Astrocyte (in vitro differentiated cells and primary cell): ENCODE measurements at regions not wholly inside any gene's neighbourhood (a gene's known extent, or its start where the extent isn't known, plus 50 kb on each side); places are given as distances from the start of the nearest gene placed in this dataset.

Experiments
- DNase-seq: peaks from one replicate; pipeline ENCODE4 v3.0.0-alpha.2; 2010; ENCODE audit warnings: low read depth
- FAIRE-seq: peaks from 2 replicates; lab custom pipeline; 2011; peaks lifted over from hg19 to GRCh38; lab: Jason Lieb, UNC
- H2AFZ ChIP-seq: 2 replicates; pipeline ENCODE4 v1.6.0; 2012; ENCODE audit warnings: low read depth, low read length, inconsistent platforms
- H3K27ac ChIP-seq: 2 replicates; pipeline ENCODE4 v1.5.1; 2011; ENCODE audit warnings: low read depth, low read length, inconsistent platforms
- H3K27me3 ChIP-seq: 2 replicates; pipeline ENCODE4 v1.6.0; 2011; ENCODE audit warnings: low read length, inconsistent platforms; ENCODE audit not compliant: insufficient read depth
- H3K36me3 ChIP-seq: 2 replicates; pipeline ENCODE4 v1.5.1; 2011; ENCODE audit warnings: low read length, inconsistent platforms; ENCODE audit not compliant: insufficient read depth
- H3K4me1 ChIP-seq: 2 replicates; pipeline ENCODE4 v1.5.1; 2011; ENCODE audit warnings: low read length, inconsistent platforms; ENCODE audit not compliant: insufficient read depth
- H3K4me2 ChIP-seq: 2 replicates; pipeline ENCODE4 v1.6.0; 2012; ENCODE audit warnings: low read length, inconsistent platforms
- H3K4me3 ChIP-seq: 2 replicates; pipeline ENCODE4 v1.5.1; 2011; ENCODE audit warnings: low read depth, mild to moderate bottlenecking, low read length, inconsistent platforms; ENCODE audit not compliant: insufficient read depth
- H3K79me2 ChIP-seq: 2 replicates; pipeline ENCODE4 v1.6.0; 2012; ENCODE audit warnings: mild to moderate bottlenecking, low read length, inconsistent platforms; ENCODE audit not compliant: insufficient read depth
- H3K9ac ChIP-seq: 2 replicates; pipeline ENCODE4 v1.6.0; 2012; ENCODE audit warnings: mild to moderate bottlenecking, low read length, inconsistent platforms
- H3K9me3 ChIP-seq: 2 replicates; pipeline ENCODE4 v1.5.1; 2012; ENCODE audit warnings: low read depth, mild to moderate bottlenecking, low read length, inconsistent platforms; ENCODE audit not compliant: insufficient read depth
- H4K20me1 ChIP-seq: 2 replicates; pipeline ENCODE4 v1.6.0; 2012; ENCODE audit warnings: low read length, inconsistent platforms; ENCODE audit not compliant: insufficient read depth
- H3K27ac Mint-ChIP-seq: one replicate; pipeline ENCODE4 v1.8.0; 2021; ENCODE audit warnings: mild to moderate bottlenecking, mixed read lengths; ENCODE audit not compliant: unreplicated experiment
- H3K27me3 Mint-ChIP-seq: one replicate; pipeline ENCODE4 v1.8.0; 2021; ENCODE audit warnings: low read depth, mixed read lengths; ENCODE audit not compliant: unreplicated experiment
- H3K36me3 Mint-ChIP-seq: one replicate; pipeline ENCODE4 v1.8.0; 2021; ENCODE audit warnings: low read depth, mixed read lengths; ENCODE audit not compliant: unreplicated experiment
- H3K4me1 Mint-ChIP-seq: one replicate; pipeline ENCODE4 v1.8.0; 2021; ENCODE audit warnings: low read depth, mixed read lengths; ENCODE audit not compliant: unreplicated experiment
- H3K4me3 Mint-ChIP-seq: one replicate; pipeline ENCODE4 v1.8.0; 2021; ENCODE audit warnings: mild to moderate bottlenecking, moderate library complexity, mixed read lengths; ENCODE audit not compliant: unreplicated experiment
- H3K9me3 Mint-ChIP-seq: one replicate; pipeline ENCODE4 v1.8.0; 2021; ENCODE audit warnings: mild to moderate bottlenecking, mixed read lengths; ENCODE audit not compliant: unreplicated experiment
- EZH2 ChIP-seq: IDR thresholded peaks from 2 replicates; pipeline ENCODE4 v1.6.1; 2012; ENCODE audit warnings: mild to moderate bottlenecking, low read length, inconsistent platforms; ENCODE audit not compliant: insufficient read depth
- TF ChIP-seq, protein P1 (sequence below): IDR thresholded peaks from 2 replicates; pipeline ENCODE4 v1.5.1; 2011; ENCODE audit warnings: low read depth, mild to moderate bottlenecking, inconsistent platforms, low read length, moderate library complexity; ENCODE audit not compliant: insufficient read depth

DNA sequence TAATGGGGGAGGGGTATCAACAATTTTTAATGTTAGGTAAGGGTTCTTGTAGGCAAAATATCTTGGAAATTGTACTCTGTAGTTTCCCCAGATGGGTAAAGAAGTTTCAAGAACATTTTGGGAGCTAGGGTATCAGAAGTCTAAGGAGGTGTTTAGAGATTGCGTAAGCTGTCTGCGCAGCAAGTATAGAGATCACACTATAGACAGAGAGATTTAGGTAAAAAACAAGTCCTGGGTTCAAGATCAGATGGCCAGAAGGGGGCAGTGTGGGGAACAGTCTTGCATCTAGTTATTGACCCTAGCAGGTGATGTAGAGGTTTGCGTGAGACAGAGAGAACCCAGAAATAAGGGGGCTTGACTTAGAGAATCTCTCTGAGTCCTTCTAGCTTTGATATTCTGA lies 80.8 kb downstream of the S1PR1 start:
- Mint-ChIP-seq H3K4me1 (peaks cover 6% of the 10 kb centered on the region), H3K9me3 (no peaks in the 10 kb centered on the region), H3K36me3 (no peaks in the 10 kb centered on the region), H3K27ac (no peak overlapping the region), H3K27me3 (peaks cover 6% of the 10 kb centered on the region), H3K4me3 (no peak overlapping the region)
- H3K27me3 ChIP-seq: peaks cover 9% of the 10 kb centered on the region
- peaks cover 5% of the 10 kb centered on the region for H3K4me1 ChIP-seq
- no peak overlapping the region for H3K9ac ChIP-seq
- FAIRE-seq (no peak), DNase-seq (no peak)
- no peaks in the 10 kb centered on the region for H4K20me1 ChIP-seq
- TF ChIP-seq EZH2: no peak
- H3K36me3 ChIP-seq: no peaks in the 10 kb centered on the region
- H3K4me2 ChIP-seq: no peak overlapping the region
- H3K9me3 ChIP-seq: no peaks in the 10 kb centered on the region
- H3K4me3 ChIP-seq: no peak overlapping the region
- no peak overlapping the region for H3K27ac ChIP-seq
- H3K79me2 ChIP-seq: no peaks in the 10 kb centered on the region
- H2AFZ ChIP-seq: no peak overlapping the region

DNA sequence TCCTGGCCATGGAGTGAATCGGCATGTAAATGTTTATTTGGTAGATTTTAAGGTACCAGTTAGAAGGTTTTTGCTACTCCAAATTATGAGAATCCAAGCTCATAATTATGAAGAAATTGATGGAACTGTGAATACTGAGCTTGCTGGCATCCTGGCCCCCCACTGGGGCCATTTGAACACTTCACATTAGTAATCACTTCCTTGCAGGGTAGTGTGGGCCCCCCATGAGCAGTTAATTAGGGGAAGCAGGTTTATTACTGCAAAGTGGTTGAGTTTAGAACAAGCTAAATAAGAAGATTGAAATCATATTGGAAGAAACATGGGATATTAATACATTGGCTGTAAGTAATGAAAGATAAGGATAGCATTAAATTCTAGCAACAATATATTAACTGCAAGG lies 86.7 kb downstream of the S1PR1 start:
- Histone ChIP-seq H2AFZ (no peak overlapping the region), H3K9me3 (no peaks in the 10 kb centered on the region), H3K79me2 (no peaks in the 10 kb centered on the region), H3K4me1 (no peaks in the 10 kb centered on the region), H3K36me3 (no peaks in the 10 kb centered on the region), H3K4me2 (no peak overlapping the region), H3K9ac (no peak overlapping the region), H3K4me3 (no peak overlapping the region), H3K27me3 (peaks cover 6% of the 10 kb centered on the region), H4K20me1 (no peaks in the 10 kb centered on the region), H3K27ac (no peak overlapping the region)
- Mint-ChIP-seq H3K27me3 (peaks cover 3% of the 10 kb centered on the region), H3K4me1 (no peaks in the 10 kb centered on the region), H3K9me3 (peaks cover 1% of the 10 kb centered on the region), H3K36me3 (no peaks in the 10 kb centered on the region), H3K4me3 (no peak overlapping the region), H3K27ac (no peak overlapping the region)
- DNase-seq: no peak
- TF ChIP-seq, protein P1, sequence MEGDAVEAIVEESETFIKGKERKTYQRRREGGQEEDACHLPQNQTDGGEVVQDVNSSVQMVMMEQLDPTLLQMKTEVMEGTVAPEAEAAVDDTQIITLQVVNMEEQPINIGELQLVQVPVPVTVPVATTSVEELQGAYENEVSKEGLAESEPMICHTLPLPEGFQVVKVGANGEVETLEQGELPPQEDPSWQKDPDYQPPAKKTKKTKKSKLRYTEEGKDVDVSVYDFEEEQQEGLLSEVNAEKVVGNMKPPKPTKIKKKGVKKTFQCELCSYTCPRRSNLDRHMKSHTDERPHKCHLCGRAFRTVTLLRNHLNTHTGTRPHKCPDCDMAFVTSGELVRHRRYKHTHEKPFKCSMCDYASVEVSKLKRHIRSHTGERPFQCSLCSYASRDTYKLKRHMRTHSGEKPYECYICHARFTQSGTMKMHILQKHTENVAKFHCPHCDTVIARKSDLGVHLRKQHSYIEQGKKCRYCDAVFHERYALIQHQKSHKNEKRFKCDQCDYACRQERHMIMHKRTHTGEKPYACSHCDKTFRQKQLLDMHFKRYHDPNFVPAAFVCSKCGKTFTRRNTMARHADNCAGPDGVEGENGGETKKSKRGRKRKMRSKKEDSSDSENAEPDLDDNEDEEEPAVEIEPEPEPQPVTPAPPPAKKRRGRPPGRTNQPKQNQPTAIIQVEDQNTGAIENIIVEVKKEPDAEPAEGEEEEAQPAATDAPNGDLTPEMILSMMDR: no peak
- TF ChIP-seq EZH2: no peak
- no peak for FAIRE-seq

DNA sequence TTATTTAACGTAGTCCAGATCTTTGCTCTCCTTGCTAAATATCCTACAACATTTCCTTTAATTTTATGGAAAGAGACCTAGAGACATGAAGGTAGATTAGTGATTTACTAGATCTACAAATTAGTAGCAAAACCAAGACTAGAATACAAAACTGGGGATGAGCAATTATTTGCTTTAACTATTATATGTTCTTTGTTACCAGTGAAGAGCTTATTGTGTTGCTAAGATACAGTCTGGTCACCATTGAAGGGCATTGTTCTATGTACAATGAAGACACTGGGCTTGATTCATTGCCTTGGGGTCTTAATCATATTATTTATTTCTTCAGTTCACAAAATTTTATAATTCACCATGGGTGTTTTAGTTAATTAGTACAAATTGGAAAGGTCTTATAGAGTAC lies 88.3 kb downstream of the S1PR1 start:
- FAIRE-seq (no peak), DNase-seq (no peak)
- Mint-ChIP-seq H3K36me3 (no peaks in the 10 kb centered on the region), H3K4me1 (no peaks in the 10 kb centered on the region), H3K27me3 (peaks cover 3% of the 10 kb centered on the region), H3K4me3 (no peak overlapping the region), H3K9me3 (peaks cover 1% of the 10 kb centered on the region), H3K27ac (no peak overlapping the region)
- H3K9ac ChIP-seq: no peak overlapping the region
- H3K79me2 ChIP-seq: no peaks in the 10 kb centered on the region
- no peak overlapping the region for H3K4me2 ChIP-seq
- no peaks in the 10 kb centered on the region for H4K20me1 ChIP-seq
- TF ChIP-seq EZH2: no peak
- TF ChIP-seq, protein P1: no peak
- H3K9me3 ChIP-seq: no peaks in the 10 kb centered on the region
- no peak overlapping the region for H3K27ac ChIP-seq
- H3K27me3 ChIP-seq: peaks cover 8% of the 10 kb centered on the region
- no peak overlapping the region for H2AFZ ChIP-seq
- H3K36me3 ChIP-seq: no peaks in the 10 kb centered on the region
- H3K4me1 ChIP-seq: no peaks in the 10 kb centered on the region
- no peak overlapping the region for H3K4me3 ChIP-seq
